Glomerular endothelial cell (primary cell): ENCODE measurements at regions not wholly inside any gene's neighbourhood (a gene's known extent, or its start where the extent isn't known, plus 50 kb on each side); places are given as distances from the start of the nearest gene placed in this dataset.

Source experiments
- DNase-seq: peaks from one replicate; pipeline ENCODE4 v3.0.0-alpha.2; 2011; ENCODE audit warnings: low read depth, low spot score; ENCODE audit errors: extremely low read depth

GRCh38 chr5:128591598-128592455, 53.8 kb upstream of the FBN2 start:
- no peak for DNase-seq

DNA sequence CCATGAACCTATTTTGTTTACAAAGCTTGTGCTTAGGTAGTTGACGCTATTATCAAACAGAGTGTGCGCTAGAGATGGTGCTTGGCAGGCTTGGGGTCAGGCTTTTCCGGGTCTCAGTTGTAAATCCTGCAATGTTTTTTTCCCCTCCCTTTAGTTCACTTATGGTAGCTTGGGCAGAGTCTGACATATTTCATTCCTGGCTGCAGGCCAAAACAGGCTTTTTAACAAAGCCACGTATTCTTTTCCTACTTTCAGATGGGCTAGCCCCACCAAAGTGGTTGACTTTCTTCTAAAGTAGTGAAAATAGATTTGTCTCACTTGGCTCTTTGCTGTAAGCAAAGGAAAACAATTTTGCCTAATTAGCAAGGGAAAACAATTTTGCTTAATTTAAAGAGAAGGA, 58.0 kb upstream of the FBN2 start:
- DNase-seq, result no peak

- no peak for DNase-seq
These were observed 59.1 kb upstream of the FBN2 start for GRCh38 chr5:128597156-128597555.

DNA sequence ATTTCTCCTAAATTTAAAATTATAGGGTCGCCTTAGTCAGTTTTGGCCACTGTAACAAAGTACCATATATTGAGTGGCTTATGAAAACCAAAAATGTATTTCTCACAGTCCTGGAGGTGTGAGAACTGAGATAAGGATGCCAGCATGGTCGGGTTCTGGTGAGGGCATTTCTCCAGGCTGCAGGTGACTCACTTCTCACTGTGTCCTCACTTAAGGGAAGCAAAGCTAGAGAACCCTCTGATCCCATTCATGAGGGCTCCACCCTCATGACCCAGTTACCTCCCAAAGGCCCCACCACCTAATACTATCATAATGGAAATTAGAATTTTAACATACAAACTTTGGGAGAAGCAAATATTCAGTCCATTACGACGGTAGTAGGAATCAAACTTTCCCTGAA, 75.1 kb upstream of the FBN2 start:
- DNase-seq, result no peak

DNA sequence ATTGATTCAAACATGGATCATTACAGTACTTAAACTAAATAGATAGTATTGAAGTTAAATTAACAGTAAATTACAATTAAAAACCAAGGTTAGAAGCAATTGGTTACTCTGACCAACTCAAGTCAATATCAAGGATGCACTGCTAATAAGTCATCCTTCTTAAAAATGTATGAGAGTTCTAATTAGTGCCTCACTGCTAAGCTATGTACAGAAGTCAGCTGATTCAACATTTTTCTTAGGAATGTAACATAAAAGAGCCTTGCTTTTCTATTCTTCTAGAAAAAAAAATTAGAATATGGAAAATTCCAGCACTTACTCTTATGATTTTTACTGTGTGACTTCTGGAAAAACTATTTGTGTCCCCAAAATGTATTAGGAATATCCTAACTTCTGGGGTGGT, 75.7 kb upstream of the FBN2 start:
- DNase-seq, result no peak

DNA sequence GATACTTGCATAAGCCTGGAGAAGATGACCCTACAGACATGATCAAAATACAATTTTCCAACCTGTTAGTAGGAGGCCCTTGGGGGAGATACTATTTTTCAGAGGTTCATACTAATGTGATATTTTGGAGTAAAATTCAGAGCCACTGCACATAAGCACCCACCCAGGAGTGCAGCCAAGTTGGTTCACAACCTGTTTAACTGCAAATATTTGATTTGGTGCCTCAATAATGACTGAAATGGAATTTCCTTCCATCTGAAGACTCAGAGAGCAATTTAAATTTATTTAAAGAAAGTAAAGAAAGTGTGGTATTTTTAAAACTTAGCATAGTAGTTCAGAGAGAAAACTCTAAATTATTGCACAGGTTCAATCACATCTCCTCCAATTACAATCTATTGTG, 77.5 kb upstream of the FBN2 start:
- DNase-seq, result no peak

GRCh38 chr5:128626536-128627090, 88.6 kb upstream of the FBN2 start:
- DNase-seq, result no peak

DNA sequence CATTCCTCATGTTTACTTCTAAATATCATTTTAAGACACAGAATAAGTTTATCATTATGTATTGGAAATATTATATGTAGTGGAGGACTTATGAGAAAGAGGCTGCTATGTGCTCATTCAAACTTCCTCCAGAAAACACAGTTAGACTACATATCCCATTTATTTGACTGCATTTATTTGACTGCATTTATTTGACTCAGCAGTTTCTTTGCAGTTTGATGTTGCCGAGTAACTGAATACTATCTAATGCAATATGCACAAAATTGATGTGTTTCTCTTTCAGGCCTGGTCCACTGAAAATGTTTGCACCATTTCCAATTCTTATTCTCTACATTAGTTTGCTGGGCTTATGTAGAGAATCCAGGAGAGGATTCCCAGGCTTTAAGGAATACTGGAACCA, 89.9 kb upstream of the FBN2 start:
- DNase-seq, result no peak

DNA sequence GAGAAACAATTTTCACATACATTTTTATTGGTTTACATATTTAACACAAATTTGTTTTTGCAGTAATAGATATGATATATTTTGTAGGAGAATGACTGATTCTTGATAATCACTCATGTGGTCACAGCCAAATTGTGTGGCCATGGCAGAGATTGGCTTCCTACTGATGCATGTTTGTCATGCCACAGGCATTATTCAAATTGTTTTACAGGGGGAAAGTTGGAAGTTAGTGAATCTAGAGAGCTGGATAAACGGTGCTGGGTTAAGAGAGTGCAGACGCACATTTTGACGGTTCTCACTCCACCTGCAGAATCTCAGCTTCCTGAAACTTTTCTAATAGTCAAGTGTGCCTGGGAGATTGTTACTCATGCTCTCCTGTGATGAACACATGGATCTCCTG, 91.1 kb upstream of the FBN2 start:
- no peak for DNase-seq

- DNase-seq, result no peak
These were observed 92.1 kb upstream of the FBN2 start for GRCh38 chr5:128630121-128630520.

- no peak for DNase-seq
These were observed 93.7 kb upstream of the FBN2 start for GRCh38 chr5:128631771-128632170.

DNA sequence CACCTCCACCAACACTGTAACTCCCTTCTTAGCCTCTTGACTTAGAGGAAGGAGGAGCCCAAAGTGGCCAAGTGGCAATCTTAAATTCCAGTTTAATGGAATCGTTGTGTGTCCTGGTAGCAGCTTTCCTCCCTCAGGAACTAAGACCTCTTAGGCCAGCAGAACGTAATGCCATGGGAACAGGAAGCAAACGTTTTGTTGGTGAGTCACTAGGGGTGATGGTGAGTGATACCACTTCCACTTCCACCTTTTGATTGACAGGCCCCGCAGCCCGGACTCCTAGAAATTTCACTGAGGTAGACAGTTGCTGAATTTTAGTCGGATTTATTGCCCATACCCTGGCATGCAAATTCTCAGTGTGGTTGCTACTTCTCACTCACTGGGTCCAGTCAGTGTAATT, 94.2 kb upstream of the FBN2 start:
- peak; percentile 48 for DNase-seq

GRCh38 chr5:128633901-128634300, 95.9 kb upstream of the FBN2 start:
- DNase-seq, result no peak

DNA sequence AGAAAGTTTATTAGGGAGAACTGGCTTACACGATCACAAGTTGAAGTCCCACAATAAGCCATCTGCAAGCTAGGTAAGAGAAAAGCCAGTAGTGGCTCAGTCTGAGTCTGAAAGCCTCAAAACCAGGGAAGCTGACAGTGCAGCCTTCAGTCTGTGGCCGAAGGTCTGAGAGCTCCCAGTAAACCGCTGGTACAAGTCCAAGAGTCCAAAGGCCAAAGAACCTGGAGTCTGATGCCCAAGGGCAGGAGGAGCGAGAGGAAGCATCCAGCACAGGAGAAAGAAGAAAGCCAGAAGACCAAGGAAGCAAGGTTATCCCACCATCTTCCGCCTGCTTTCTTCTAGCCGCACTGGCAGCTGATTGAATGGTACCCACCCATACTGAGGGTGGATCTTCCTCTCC, 97.3 kb upstream of the FBN2 start:
- DNase-seq, result no peak

GRCh38 chr5:128636361-128636760, 98.3 kb upstream of the FBN2 start:
- DNase-seq, result no peak

- DNase-seq, result no peak
These were observed 99.0 kb upstream of the FBN2 start for GRCh38 chr5:128637031-128637430.

DNA sequence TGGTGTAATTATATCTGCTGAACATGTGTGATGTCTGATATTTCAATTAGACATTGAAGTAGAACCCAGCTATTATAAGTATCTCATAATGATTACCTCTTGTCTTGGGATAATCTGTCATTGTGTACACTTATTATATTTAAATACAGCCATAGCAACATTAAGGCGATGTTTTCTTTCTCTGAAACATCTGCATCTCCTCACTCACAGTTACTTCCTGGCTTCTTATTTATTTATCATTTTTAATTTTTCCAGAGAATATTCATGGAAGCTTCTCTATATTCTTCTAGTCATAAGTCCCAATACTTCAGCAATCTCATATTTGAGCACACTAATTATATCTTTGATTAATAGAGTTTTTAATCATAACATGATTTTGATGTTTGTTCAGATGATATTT, 103.8 kb upstream of the FBN2 start:
- no peak for DNase-seq

DNA sequence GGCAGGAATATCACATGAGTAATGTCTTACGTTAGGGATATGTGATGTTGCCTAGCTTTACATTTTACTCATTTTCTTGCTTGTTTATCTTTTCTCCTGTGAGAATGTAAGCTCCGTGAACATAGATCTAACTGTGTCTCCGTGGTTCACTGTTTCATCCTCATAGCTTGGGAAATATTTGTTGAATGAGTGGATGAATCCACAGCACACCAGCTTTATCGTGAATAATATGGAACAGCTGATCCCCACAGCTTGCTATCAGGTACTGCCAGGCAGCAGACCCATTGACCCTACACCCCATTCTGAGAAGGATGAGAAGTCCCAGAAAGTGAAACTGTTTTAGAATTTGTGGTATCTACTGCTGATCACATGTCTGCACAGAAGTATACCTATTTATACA, 106.8 kb upstream of the FBN2 start:
- no peak for DNase-seq

DNA sequence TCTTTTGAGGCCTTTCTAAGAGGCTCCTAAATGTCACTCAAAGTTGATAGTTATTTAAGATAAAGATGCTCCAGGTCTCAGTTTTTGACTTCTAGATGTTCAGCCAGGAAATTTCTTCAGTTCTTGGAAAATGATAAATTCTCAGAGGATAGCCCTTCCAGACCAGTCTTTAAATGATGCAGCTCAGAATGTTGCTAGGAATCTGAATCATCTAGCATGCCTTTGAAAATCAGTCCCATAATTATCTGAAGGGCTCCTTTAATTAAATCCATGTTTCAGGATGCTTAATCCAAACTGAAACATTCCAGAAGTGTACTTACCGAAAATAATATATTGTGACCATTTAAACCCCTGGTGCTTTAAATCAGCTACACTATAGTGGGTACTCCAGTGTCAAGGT, 107.5 kb upstream of the FBN2 start:
- DNase-seq, result no peak

DNA sequence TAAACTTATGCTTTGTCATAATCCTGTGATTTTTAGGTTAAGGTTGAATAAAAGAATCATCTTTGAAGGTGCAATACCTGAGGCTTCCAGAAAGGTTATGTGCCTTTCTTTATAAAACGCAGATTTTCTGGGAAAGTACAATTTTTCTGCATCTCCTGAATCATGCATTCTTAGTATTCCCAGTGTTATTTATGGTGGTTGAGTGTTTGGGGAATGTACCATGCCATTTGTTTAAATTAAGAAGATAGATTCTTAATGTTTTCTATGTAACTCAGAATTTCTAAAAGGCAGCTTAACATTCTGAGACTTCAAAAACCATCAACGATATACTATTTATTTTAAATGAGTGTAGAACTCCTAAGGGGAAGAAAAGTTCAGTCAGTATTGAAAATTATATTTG, 108.1 kb upstream of the FBN2 start:
- DNase-seq, result no peak

- DNase-seq, result peak; percentile 67
These were observed 111.1 kb upstream of the FBN2 start for GRCh38 chr5:128649192-128649591.

- DNase-seq, result no peak
These were observed 125.0 kb upstream of the FBN2 start for GRCh38 chr5:128662997-128663396.
